ENCODE measurements at regions not wholly inside any gene's neighbourhood (a gene's known extent, or its start where the extent isn't known, plus 50 kb on each side); places are given as distances from the start of the nearest gene placed in this dataset.
"Not testable (repeated sequence)": the region's sequence is repeated elsewhere in the genome, so short reads cannot be mapped to it uniquely, and the experiment has no call there.

GRCh38 chr10:34058845-34059614 is 724.6 kb upstream of the NRP1 start:
- Histone ChIP-seq H3K4me3 (IDR thresholded peaks at IDR 0.05; ENCODE audit: insufficient read depth, low read depth, low read length) (no peak overlapping the region), H3K27ac (no peak overlapping the region), H3K9ac (no peak overlapping the region), H3K27me3 (ENCODE audit: insufficient read depth, low read depth) (no peaks in the 10 kb centered on the region; the same call in 1 of the 2 replicates), H2AFZ (ENCODE audit: low read depth) (no peak overlapping the region), H3K4me1 (ENCODE audit: low read depth, poor library complexity, severe bottlenecking) (no peaks in the 10 kb centered on the region), H3K4me2 (no peak overlapping the region), H3K79me2 (ENCODE audit: insufficient read depth, low read depth) (no peaks in the 10 kb centered on the region), H3K36me3 (ENCODE audit: insufficient read depth) (no peaks in the 10 kb centered on the region), H4K20me1 (ENCODE audit: insufficient read depth) (no peaks in the 10 kb centered on the region)
- no peak for TF ChIP-seq CTCF (conservative IDR thresholded peaks at IDR 0.05; ENCODE audit: low read depth, low read length)

DNA sequence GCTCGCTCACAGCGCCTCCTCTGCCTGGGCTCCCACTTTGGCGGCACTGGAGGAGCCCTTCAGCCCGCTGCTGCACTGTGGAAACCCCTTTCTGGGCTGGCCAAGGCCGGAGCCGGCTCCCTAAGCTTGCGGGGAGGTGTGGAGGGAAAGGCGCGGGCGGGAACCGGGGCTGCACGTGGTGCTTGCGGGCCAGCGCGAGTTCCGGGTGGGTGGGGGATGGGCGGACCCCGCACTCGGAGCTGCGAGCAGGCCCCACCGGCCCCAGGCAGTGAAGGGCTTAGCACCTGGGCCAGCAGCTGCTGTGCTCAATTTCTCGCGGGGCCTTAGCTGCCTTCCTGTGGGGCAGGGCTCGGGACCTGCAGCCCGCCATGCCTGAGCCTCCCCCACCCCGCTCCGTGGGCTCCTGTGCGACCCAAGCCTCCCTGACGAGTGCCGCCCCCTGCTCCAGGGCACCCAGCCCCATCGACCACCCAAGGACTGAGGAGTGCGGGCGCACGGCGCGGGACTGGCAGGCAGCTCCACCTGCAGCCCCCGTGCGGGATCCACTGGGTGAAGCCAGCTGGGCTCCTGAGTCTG is 721.0 kb upstream of the NRP1 start:
- H3K79me2 ChIP-seq (ENCODE audit: insufficient read depth, low read depth); H3K27ac ChIP-seq; H3K36me3 ChIP-seq (ENCODE audit: insufficient read depth); H3K4me3 ChIP-seq (IDR thresholded peaks at IDR 0.05; ENCODE audit: insufficient read depth, low read depth, low read length); H4K20me1 ChIP-seq (ENCODE audit: insufficient read depth); H3K27me3 ChIP-seq (ENCODE audit: insufficient read depth, low read depth); H2AFZ ChIP-seq (ENCODE audit: low read depth); H3K4me2 ChIP-seq; H3K9ac ChIP-seq; H3K4me1 ChIP-seq (ENCODE audit: low read depth, poor library complexity, severe bottlenecking): not testable (repeated sequence)

DNA sequence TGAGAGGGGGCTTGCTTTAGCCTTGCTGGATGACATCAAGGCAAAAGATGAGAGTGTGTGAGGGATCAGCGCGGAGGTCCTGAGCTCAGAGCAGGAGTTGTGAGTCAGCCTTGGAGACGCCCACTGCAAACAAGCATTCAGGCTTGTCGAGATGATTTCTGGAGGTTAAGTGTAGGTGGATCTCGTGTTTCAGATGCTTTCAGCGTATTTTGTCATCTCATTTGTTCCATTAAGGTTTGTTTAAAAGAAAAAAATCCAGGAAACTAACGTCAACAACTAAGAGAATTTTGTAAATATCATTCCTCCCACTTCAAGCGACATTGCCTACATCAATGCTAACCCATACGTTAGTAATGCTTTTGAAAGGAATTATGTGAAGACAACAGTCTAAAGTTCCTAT is 715.4 kb upstream of the NRP1 start:
- no peaks in the 10 kb centered on the region for H4K20me1 ChIP-seq (ENCODE audit: insufficient read depth)
- no peak overlapping the region for H3K4me3 ChIP-seq (IDR thresholded peaks at IDR 0.05; ENCODE audit: insufficient read depth, low read depth, low read length)
- H3K27me3 ChIP-seq (ENCODE audit: insufficient read depth, low read depth), result no peaks in the 10 kb centered on the region
- no peaks in the 10 kb centered on the region for H3K36me3 ChIP-seq (ENCODE audit: insufficient read depth)
- no peak overlapping the region for H3K9ac ChIP-seq
- no peak overlapping the region for H2AFZ ChIP-seq (ENCODE audit: low read depth)
- H3K27ac ChIP-seq, result no peak overlapping the region
- H3K4me1 ChIP-seq (ENCODE audit: low read depth, poor library complexity, severe bottlenecking), result no peaks in the 10 kb centered on the region
- no peak overlapping the region for H3K4me2 ChIP-seq
- TF ChIP-seq CTCF (conservative IDR thresholded peaks at IDR 0.05; ENCODE audit: low read depth, low read length), result no peak
- no peaks in the 10 kb centered on the region for H3K79me2 ChIP-seq (ENCODE audit: insufficient read depth, low read depth)

GRCh38 chr10:34049469-34049868 is 715.0 kb upstream of the NRP1 start:
- no peak overlapping the region for H3K4me2 ChIP-seq
- no peak for TF ChIP-seq CTCF (conservative IDR thresholded peaks at IDR 0.05; ENCODE audit: low read depth, low read length)
- no peaks in the 10 kb centered on the region for H3K79me2 ChIP-seq (ENCODE audit: insufficient read depth, low read depth)
- H2AFZ ChIP-seq (ENCODE audit: low read depth), result no peak overlapping the region
- no peaks in the 10 kb centered on the region for H3K4me1 ChIP-seq (ENCODE audit: low read depth, poor library complexity, severe bottlenecking)
- H3K36me3 ChIP-seq (ENCODE audit: insufficient read depth), result no peaks in the 10 kb centered on the region
- H3K4me3 ChIP-seq (IDR thresholded peaks at IDR 0.05; ENCODE audit: insufficient read depth, low read depth, low read length), result no peak overlapping the region
- no peaks in the 10 kb centered on the region for H4K20me1 ChIP-seq (ENCODE audit: insufficient read depth)
- H3K9ac ChIP-seq, result no peak overlapping the region
- no peaks in the 10 kb centered on the region for H3K27me3 ChIP-seq (ENCODE audit: insufficient read depth, low read depth)
- H3K27ac ChIP-seq, result no peak overlapping the region

DNA sequence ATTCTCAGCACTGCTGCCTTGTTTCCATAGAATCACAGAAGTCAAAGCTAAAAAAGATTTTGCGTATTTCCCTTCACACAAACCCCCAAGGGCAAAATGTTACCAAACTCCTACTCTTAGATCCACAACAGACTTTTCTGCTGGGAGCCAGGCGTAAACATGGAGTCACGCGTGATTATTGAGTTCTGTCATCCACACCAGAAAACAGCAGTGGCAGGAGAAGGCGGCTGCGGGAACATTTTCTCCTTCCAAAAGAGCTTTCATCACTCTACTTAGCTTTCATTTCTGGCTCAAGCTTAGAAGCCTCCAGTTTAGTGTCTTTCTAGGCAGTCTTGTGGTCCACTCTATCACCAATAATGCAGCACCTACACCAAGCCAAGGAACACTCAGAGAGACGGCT is 712.9 kb upstream of the NRP1 start:
- no peaks in the 10 kb centered on the region for H4K20me1 ChIP-seq (ENCODE audit: insufficient read depth)
- H3K27ac ChIP-seq, result no peak overlapping the region
- H3K4me1 ChIP-seq (ENCODE audit: low read depth, poor library complexity, severe bottlenecking), result no peaks in the 10 kb centered on the region
- H3K27me3 ChIP-seq (ENCODE audit: insufficient read depth, low read depth), result no peaks in the 10 kb centered on the region
- no peak overlapping the region for H3K9ac ChIP-seq
- no peak overlapping the region for H3K4me2 ChIP-seq
- H2AFZ ChIP-seq (ENCODE audit: low read depth), result no peak overlapping the region
- no peaks in the 10 kb centered on the region for H3K36me3 ChIP-seq (ENCODE audit: insufficient read depth)
- H3K4me3 ChIP-seq (IDR thresholded peaks at IDR 0.05; ENCODE audit: insufficient read depth, low read depth, low read length), result no peak overlapping the region
- H3K79me2 ChIP-seq (ENCODE audit: insufficient read depth, low read depth), result no peaks in the 10 kb centered on the region
- no peak for TF ChIP-seq CTCF (conservative IDR thresholded peaks at IDR 0.05; ENCODE audit: low read depth, low read length)

Measured in KMS-11 (cell line).